Epithelial cell of esophagus (primary cell): ENCODE measurements at regions not wholly inside any gene's neighbourhood (a gene's known extent, or its start where the extent isn't known, plus 50 kb on each side); places are given as distances from the start of the nearest gene placed in this dataset.

Source experiments
- DNase-seq: peaks from one replicate; pipeline ENCODE4 v3.0.0; 2010; ENCODE audit warnings: low read depth
- H3K4me3 ChIP-seq: 2 replicates; pipeline ENCODE4 v1.5.1; 2011; ENCODE audit warnings: mild to moderate bottlenecking, low read length, control low read depth
- TF ChIP-seq, protein P1 (sequence below): IDR thresholded peaks from 2 replicates; pipeline ENCODE4 v1.5.1; 2011; ENCODE audit warnings: low read depth, mild to moderate bottlenecking, low read length, control low read depth, inconsistent platforms; ENCODE audit not compliant: insufficient read depth; ENCODE audit errors: missing control alignments

DNA sequence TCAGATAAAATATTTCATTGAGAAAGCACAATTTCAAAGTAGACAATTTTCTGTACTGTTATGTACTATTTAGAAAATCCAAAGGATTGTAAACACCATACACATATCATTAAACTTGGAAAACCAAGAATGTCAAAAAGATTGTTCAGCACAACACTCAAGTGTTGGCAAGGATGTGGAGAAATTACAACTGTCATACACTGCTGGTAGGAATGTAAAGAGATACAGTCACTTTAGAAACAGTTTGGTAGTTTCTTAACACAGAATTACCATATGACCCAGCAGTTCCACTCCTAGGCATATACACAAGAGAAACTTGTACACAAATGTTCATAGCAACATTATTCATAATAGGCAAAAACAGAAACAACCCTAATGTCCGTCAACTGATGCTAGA lies 71.2 kb downstream of the OR2K2 start:
- no peak overlapping the region for H3K4me3 ChIP-seq
- TF ChIP-seq, protein P1, sequence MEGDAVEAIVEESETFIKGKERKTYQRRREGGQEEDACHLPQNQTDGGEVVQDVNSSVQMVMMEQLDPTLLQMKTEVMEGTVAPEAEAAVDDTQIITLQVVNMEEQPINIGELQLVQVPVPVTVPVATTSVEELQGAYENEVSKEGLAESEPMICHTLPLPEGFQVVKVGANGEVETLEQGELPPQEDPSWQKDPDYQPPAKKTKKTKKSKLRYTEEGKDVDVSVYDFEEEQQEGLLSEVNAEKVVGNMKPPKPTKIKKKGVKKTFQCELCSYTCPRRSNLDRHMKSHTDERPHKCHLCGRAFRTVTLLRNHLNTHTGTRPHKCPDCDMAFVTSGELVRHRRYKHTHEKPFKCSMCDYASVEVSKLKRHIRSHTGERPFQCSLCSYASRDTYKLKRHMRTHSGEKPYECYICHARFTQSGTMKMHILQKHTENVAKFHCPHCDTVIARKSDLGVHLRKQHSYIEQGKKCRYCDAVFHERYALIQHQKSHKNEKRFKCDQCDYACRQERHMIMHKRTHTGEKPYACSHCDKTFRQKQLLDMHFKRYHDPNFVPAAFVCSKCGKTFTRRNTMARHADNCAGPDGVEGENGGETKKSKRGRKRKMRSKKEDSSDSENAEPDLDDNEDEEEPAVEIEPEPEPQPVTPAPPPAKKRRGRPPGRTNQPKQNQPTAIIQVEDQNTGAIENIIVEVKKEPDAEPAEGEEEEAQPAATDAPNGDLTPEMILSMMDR, result no peak
- no peak for DNase-seq

DNA sequence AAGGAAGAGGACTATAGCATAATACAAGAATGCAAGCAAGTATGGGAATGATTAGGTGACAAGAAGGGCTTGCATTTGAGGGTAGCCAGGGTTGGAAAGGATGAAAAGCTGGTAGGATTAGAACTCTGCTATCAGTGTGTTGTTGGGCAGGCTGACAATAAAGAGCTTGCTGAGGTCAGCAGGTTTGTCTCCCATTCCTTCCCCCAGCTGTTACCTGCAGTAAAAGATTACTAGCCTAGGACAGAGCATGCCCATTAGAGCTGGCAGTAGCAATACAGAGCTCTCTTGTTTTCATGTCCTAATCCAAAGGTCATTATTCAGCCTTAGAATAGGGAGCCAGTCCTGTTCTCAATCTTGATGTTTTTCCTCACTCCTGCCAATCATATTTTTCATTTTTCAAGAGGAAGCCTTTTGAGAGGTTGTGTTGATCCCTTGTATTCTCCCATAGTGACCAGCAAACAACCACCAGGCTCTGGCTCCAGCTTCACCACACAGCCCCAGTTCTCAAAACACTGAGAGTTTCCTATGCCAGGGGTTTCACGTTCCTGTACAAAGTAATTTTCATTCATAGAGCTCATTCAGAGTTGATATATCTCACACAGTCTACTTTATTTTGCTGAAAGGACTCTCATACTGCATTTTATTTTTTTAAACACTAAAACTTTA lies 71.7 kb downstream of the OR2K2 start:
- DNase-seq, result no peak
- H3K4me3 ChIP-seq, result no peak overlapping the region
- TF ChIP-seq, protein P1, result no peak

GRCh38 chr9:111253742-111254437 lies 76.1 kb downstream of the OR2K2 start:
- no peak for DNase-seq
- TF ChIP-seq, protein P1, result no peak
- H3K4me3 ChIP-seq, result no peak overlapping the region

- DNase-seq, result no peak
- no peak overlapping the region for H3K4me3 ChIP-seq
- TF ChIP-seq, protein P1, result no peak
Measured at GRCh38 chr9:111250875-111251842, 78.9 kb downstream of the OR2K2 start.

- DNase-seq, result no peak
- no peak overlapping the region for H3K4me3 ChIP-seq
- TF ChIP-seq, protein P1, result no peak
Measured at GRCh38 chr9:111237447-111237846, 92.6 kb downstream of the OR2K2 start.

DNA sequence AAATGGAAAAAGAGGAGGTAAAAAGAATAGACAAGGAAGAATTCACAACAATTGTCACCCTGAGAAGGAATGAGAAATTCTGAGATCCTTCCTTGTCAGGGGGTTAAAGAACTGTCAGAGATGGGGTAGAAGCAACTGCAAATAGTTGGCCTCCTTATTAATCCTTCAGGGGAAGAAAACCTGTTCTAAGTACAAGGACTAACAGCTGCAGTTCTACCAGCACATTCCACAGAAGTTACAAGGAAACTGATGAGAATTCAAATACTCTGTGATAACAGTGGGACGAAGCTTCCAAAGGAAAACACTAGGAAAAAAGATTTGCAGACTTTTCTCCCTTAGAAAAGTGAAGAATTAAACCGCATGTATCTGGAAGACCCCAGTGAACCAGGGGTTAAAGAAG lies 93.7 kb downstream of the OR2K2 start:
- DNase-seq, result no peak
- TF ChIP-seq, protein P1, result no peak

More for the DNA sequence above, 93.7 kb downstream of the OR2K2 start:
- H3K4me3 ChIP-seq, result no peak overlapping the region
